Lower leg skin (tissue), 4 donors: ENCODE measurements at regions not wholly inside any gene's neighbourhood (a gene's known extent, or its start where the extent isn't known, plus 50 kb on each side); places are given as distances from the start of the nearest gene placed in this dataset.

Experiments
- DNase-seq, 2 donors: peaks; one replicate each; pipeline ENCODE4 v3.0.0-alpha.2; 2019; ENCODE audit warnings: low spot score in 2 of 2
- H3K4me3 ChIP-seq: fragments of 200-600 bp; sonication (generic); 2 replicates; pipeline ENCODE4 v1.5.1; 2017; ENCODE audit warnings: mild to moderate bottlenecking, low read depth; ENCODE audit not compliant: poor library complexity, severe bottlenecking
- POLR2A ChIP-seq, 2 donors: fragments of 450-650 bp; IDR thresholded peaks; one replicate each; pipeline ENCODE4 v1.6.1; 2016 to 2017; ENCODE audit warnings: antibody characterized with exemption in 2 of 2, mild to moderate bottlenecking in 1 of 2, moderate library complexity in 1 of 2
- WGBS, 2 donors: methylation state at CpG; one replicate each; pipeline ENCODE4 v1.1.5; 2018; 5-methylcytosine and 5-hydroxymethylcytosine counted together
- intact Hi-C: fragments of 100-400 bp; cut with DNase I; formaldehyde crosslinking; loops from one replicate; pipeline ENCODE4 v1.15.0; 2023; ENCODE audit warnings: low total_unique reads
- TF ChIP-seq, protein P1 (sequence below), 3 donors: fragments of 450-650 bp; IDR thresholded peaks; one replicate each; pipeline ENCODE4 v1.5.1; 2016; ENCODE audit warnings: antibody characterized with exemption in 3 of 3, mild to moderate bottlenecking in 3 of 3, moderate library complexity in 2 of 3

DNA sequence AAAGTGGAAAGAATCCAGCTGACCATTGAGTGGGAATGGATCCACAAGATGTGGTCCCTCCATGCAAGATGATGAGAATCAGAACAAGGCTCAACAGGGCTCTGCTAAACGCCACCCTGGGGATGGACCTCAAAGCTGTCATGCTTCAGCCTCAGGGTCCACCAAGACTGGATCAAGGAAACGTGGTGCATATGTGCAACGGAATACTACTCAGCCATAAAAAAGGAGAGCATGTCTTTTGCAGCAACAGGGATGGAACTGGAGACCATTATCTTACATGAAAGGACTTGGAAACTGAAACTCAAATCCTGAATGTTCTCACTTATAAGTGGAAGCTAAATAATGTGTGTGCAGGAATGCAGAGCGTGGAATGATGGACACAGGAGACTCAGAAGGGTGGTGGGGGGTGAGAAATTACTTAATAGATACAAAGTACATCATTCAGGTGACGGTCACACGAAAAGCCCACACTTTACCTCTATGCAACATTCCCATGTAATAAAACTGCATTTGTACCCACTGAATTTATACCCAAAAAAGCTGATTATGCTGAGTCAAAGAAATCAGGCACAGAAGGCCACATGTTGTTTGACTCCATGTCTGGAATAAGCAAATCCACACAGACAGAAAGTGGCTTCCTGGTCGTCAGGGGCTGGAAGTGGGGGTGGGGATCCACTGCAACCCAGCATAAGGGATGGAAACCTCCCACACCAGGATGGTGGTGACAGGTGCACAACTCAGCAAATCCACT lies 116.1 kb downstream of the SHANK2 start:
- H3K4me3 ChIP-seq, result no peak overlapping the region
- intact Hi-C loops, result no loop called here
- no peak for DNase-seq
- TF ChIP-seq, protein P1, sequence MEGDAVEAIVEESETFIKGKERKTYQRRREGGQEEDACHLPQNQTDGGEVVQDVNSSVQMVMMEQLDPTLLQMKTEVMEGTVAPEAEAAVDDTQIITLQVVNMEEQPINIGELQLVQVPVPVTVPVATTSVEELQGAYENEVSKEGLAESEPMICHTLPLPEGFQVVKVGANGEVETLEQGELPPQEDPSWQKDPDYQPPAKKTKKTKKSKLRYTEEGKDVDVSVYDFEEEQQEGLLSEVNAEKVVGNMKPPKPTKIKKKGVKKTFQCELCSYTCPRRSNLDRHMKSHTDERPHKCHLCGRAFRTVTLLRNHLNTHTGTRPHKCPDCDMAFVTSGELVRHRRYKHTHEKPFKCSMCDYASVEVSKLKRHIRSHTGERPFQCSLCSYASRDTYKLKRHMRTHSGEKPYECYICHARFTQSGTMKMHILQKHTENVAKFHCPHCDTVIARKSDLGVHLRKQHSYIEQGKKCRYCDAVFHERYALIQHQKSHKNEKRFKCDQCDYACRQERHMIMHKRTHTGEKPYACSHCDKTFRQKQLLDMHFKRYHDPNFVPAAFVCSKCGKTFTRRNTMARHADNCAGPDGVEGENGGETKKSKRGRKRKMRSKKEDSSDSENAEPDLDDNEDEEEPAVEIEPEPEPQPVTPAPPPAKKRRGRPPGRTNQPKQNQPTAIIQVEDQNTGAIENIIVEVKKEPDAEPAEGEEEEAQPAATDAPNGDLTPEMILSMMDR (IDR thresholded peaks at IDR 0.05), result no peak
- TF ChIP-seq POLR2A (IDR thresholded peaks at IDR 0.05), result no peak
- WGBS, 2 donors, result 81 to 90% methylated on average over 7 of the region's 7 CpGs

DNA sequence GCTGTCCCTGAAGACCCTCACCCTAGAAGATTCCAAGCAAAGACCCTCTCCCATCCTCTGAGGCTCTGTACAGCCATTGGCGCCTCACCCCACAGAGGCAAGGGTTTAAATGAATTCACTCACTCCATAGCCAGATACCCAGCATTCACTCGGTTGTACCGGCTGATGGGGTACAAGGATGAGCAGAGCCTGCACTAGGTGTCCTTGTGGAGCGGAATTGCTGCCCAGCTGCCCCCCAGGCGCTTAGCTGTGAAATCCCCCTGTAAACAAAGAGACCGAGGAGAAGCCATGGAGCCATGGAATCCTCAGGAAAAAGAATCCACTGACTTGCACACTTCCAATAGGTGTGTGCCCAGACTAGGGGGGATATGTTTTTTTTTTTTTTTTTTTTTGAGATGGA lies 117.3 kb downstream of the SHANK2 start:
- WGBS, 2 donors, result 92 to 95% methylated on average over 6 of the region's 6 CpGs
- TF ChIP-seq, protein P1 (IDR thresholded peaks at IDR 0.05), result no peak
- no peak for TF ChIP-seq POLR2A (IDR thresholded peaks at IDR 0.05)
- no peak for DNase-seq
- intact Hi-C loops, result no loop called here
- no peak overlapping the region for H3K4me3 ChIP-seq

DNA sequence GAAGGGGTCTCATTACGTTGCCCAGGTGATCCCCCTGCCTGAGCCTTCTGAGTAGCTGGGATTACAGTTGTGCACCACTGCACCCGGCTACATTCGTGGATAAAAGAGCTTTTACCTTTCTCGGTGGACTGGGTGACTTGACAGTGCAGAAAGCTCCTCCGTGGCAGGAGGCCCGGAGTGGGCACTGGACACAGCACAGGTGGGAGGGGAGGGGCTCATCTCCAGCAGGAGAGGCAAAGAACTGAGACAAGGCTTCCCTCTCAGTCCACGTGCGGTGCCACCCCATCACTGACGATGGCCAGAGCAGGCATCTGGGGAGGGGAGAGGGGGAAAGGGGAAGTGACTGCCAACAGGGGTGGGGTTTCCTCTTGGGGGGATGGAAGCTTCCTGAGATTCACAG lies 118.4 kb downstream of the SHANK2 start:
- DNase-seq, result no peak
- intact Hi-C loops, result no loop called here
- 72 to 78% methylated on average over 9 of the region's 9 CpGs for WGBS, 2 donors

DNA sequence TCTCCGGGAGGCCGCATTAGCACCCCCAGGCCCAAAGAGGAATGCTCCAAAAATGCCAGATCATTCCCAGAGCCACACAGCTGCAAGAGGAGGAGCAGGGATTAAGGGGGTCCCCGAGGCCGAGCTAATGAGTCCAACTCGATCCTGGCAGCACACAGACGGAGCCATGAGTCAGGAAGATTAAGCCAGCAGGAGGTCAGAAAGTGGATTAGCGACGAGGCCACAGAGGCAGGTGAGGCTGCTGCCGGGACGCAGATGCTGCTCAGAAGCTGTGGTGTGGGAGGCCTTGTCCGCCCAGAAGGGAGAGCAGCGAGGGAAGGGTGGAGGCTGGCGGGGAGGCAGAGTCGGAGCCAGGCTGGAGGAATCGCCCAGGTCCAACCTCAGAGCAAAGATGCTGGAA lies 120.5 kb downstream of the SHANK2 start:
- no peak for DNase-seq
- 56 to 60% methylated on average over 15 of the region's 15 CpGs for WGBS, 2 donors
- intact Hi-C loops, result no loop called here
- TF ChIP-seq POLR2A (IDR thresholded peaks at IDR 0.05), result no peak
- TF ChIP-seq, protein P1 (IDR thresholded peaks at IDR 0.05), result no peak
- H3K4me3 ChIP-seq, result no peak overlapping the region

More for the DNA sequence above, 118.4 kb downstream of the SHANK2 start:
- H3K4me3 ChIP-seq, result no peak overlapping the region
- TF ChIP-seq POLR2A (IDR thresholded peaks at IDR 0.05), result no peak
- TF ChIP-seq, protein P1 (IDR thresholded peaks at IDR 0.05), result no peak

DNA sequence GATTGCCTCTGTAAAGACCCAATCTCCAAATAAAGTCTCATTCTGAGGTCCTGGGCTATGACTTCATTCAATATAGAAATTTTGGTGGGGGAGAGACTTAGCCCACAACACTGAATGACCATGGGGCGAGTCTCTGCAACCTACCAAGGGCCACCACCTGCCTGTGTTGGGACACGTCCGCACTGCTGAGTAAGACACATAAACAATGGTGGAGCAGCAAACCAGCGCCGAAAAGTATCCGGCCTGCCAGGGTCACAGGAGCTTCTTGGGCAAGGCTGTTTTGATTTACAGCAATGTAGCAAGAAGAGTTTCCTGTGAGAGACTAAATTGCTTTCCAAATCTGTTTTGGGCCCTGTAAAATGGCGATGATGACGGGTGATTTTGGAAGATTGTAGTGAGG lies 122.3 kb downstream of the SHANK2 start:
- WGBS, 2 donors, result 79 to 83% methylated on average over 8 of the region's 8 CpGs
- TF ChIP-seq, protein P1 (IDR thresholded peaks at IDR 0.05), result no peak
- no peak for TF ChIP-seq POLR2A (IDR thresholded peaks at IDR 0.05)
- intact Hi-C loops, result no loop called here
- H3K4me3 ChIP-seq, result no peak overlapping the region
- DNase-seq, result no peak

DNA sequence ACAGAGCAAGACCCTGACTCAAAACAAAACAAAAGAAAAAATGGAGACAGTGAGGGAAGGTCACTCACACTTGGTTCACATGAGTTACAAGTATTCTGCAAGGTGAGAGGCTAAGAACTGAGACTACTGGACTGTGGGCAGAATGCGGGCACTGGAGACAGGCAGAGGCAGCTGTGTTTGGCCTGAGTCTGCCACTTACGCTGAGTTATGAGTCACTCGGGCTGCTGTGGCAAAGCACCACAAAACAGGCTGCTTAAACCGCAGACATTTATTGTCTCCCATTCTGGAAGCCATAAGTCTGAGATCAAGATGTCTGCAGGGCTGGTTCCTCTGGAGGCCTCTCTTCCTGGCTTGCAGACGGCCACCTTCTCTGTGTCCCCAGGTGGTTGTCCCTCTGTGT lies 122.8 kb downstream of the SHANK2 start:
- TF ChIP-seq, protein P1 (IDR thresholded peaks at IDR 0.05), result no peak
- TF ChIP-seq POLR2A (IDR thresholded peaks at IDR 0.05), result no peak
- WGBS, 2 donors, result 55 to 72% methylated on average over 5 of the region's 5 CpGs
- no peak for DNase-seq
- intact Hi-C loops, result no loop called here
- H3K4me3 ChIP-seq, result no peak overlapping the region
